Uterus (tissue), 3 donors: ENCODE measurements at regions not wholly inside any gene's neighbourhood (a gene's known extent, or its start where the extent isn't known, plus 50 kb on each side); places are given as distances from the start of the nearest gene placed in this dataset.

Source experiments
- DNase-seq, 2 donors: peaks; one replicate each; pipeline ENCODE4 v3.0.0-alpha.2; 2019 to 2020
- H3K27ac ChIP-seq, 2 donors: fragments of 200-600 bp; sonication (generic); 1 replicate in 1 of 2; 2 replicates in 1 of 2; pipeline ENCODE4 v1.5.1; 2016 to 2018
- H3K27me3 ChIP-seq, 2 donors: fragments of 200-600 bp; sonication (generic); one replicate each; pipeline ENCODE4 v1.5.1; 2018 to 2019; ENCODE audit warnings: control low read depth in 1 of 2
- H3K36me3 ChIP-seq, 2 donors: fragments of 200-600 bp; sonication (generic); one replicate each; pipeline ENCODE4 v1.5.1; 2019; ENCODE audit warnings: control low read depth in 1 of 2
- H3K4me1 ChIP-seq, 2 donors: fragments of 200-600 bp; sonication (generic); one replicate each; pipeline ENCODE4 v1.5.1; 2018 to 2019; ENCODE audit warnings: control low read depth in 1 of 2
- H3K4me3 ChIP-seq, 2 donors: fragments of 200-600 bp; sonication (generic); 1 replicate in 1 of 2; 2 replicates in 1 of 2; pipeline ENCODE4 v1.5.1; 2018 to 2019; ENCODE audit warnings: mild to moderate bottlenecking in 1 of 2
- H3K9me3 ChIP-seq, 2 donors: fragments of 200-600 bp; sonication (generic); one replicate each; pipeline ENCODE4 v1.5.1; 2019; ENCODE audit warnings: control low read depth in 1 of 2
- CTCF ChIP-seq, 4 experiments: fragments of 200-600 bp in 2 of 4; fragments of 450-650 bp in 2 of 4; sonication (generic) in 2 of 4; IDR thresholded peaks; one replicate each; pipeline ENCODE4 v1.5.1; 2016 to 2019; ENCODE audit warnings: antibody characterized with exemption in 4 of 4, mild to moderate bottlenecking in 2 of 4, moderate library complexity in 1 of 4
- POLR2A ChIP-seq, 2 donors: fragments of 450-650 bp; IDR thresholded peaks; one replicate each; pipeline ENCODE4 v1.6.1; 2016; ENCODE audit warnings: antibody characterized with exemption in 2 of 2, mild to moderate bottlenecking in 1 of 2, moderate library complexity in 1 of 2
- intact Hi-C: fragments of 100-400 bp; cut with DNase I; formaldehyde crosslinking; loops from one replicate; pipeline ENCODE4 v1.15.1; 2023; ENCODE audit warnings: low total_unique reads
- donor health status: DM: yes; HTN: yes; CAD: no.

GRCh38 chr5:2178528-2178927 is 295.8 kb upstream of the IRX4 start:
- no peaks in the 10 kb centered on the region for H3K36me3 ChIP-seq
- TF ChIP-seq POLR2A (IDR thresholded peaks at IDR 0.05) (no peak), CTCF (IDR thresholded peaks at IDR 0.05) (no peak)
- H3K4me3 ChIP-seq = no peak overlapping the region
- no peaks in the 10 kb centered on the region for H3K27me3 ChIP-seq
- H3K27ac ChIP-seq = no peak overlapping the region
- H3K9me3 ChIP-seq = no peaks in the 10 kb centered on the region
- DNase-seq = no peak
- intact Hi-C loops = no loop called here
- H3K4me1 ChIP-seq = no peaks in the 10 kb centered on the region

- H3K27ac ChIP-seq = no peak overlapping the region
- H3K36me3 ChIP-seq = no peaks in the 10 kb centered on the region
- intact Hi-C loops = no loop called here
- no peaks in the 10 kb centered on the region for H3K27me3 ChIP-seq
- H3K9me3 ChIP-seq = no peaks in the 10 kb centered on the region
- DNase-seq = no peak
- H3K4me3 ChIP-seq = no peak overlapping the region
- H3K4me1 ChIP-seq = no peaks in the 10 kb centered on the region
- TF ChIP-seq POLR2A (IDR thresholded peaks at IDR 0.05) (no peak), CTCF (IDR thresholded peaks at IDR 0.05) (no peak)
These were observed 295.3 kb upstream of the IRX4 start for GRCh38 chr5:2178071-2178477.

GRCh38 chr5:2177244-2177643 is 294.5 kb upstream of the IRX4 start:
- TF ChIP-seq CTCF (IDR thresholded peaks at IDR 0.05) (no peak), POLR2A (IDR thresholded peaks at IDR 0.05) (no peak)
- DNase-seq = no peak
- Histone ChIP-seq H3K4me3 (no peak overlapping the region), H3K9me3 (no peaks in the 10 kb centered on the region), H3K36me3 (no peaks in the 10 kb centered on the region), H3K4me1 (no peaks in the 10 kb centered on the region), H3K27me3 (no peaks in the 10 kb centered on the region), H3K27ac (no peak overlapping the region)
- intact Hi-C loops = no loop called here

- no peak for DNase-seq
- H3K9me3 ChIP-seq = no peaks in the 10 kb centered on the region
- H3K27me3 ChIP-seq = no peaks in the 10 kb centered on the region
- no peak overlapping the region for H3K4me3 ChIP-seq
- no peak overlapping the region for H3K27ac ChIP-seq
- no peak for TF ChIP-seq CTCF (IDR thresholded peaks at IDR 0.05)
- no peaks in the 10 kb centered on the region for H3K4me1 ChIP-seq
- intact Hi-C loops = no loop called here
- H3K36me3 ChIP-seq = no peaks in the 10 kb centered on the region
These were observed 293.9 kb upstream of the IRX4 start for GRCh38 chr5:2176581-2176980.

- Histone ChIP-seq H3K9me3 (no peaks in the 10 kb centered on the region), H3K36me3 (no peaks in the 10 kb centered on the region), H3K27ac (no peak overlapping the region), H3K27me3 (no peaks in the 10 kb centered on the region), H3K4me1 (no peaks in the 10 kb centered on the region), H3K4me3 (no peak overlapping the region)
- no peak for DNase-seq
- intact Hi-C loops = no loop called here
- no peak for TF ChIP-seq POLR2A (IDR thresholded peaks at IDR 0.05)
- no peak for TF ChIP-seq CTCF (IDR thresholded peaks at IDR 0.05)
These were observed 293.2 kb upstream of the IRX4 start for GRCh38 chr5:2175842-2176404.
